ENCODE measurements at regions not wholly inside any gene's neighbourhood (a gene's known extent, or its start where the extent isn't known, plus 50 kb on each side); places are given as distances from the start of the nearest gene placed in this dataset.

- H3K36me3 Mint-ChIP-seq (ENCODE audit: insufficient read depth in 1 of 3, low read depth in 3 of 3): no peaks in the 10 kb centered on the region
- H3K27ac Mint-ChIP-seq: no peak overlapping the region
- Histone ChIP-seq H3K4me1 (ENCODE audit: insufficient read depth, low read length) (no peaks in the 10 kb centered on the region), H4K8ac (replicated peaks; ENCODE audit: insufficient read length, low read depth, low read length) (no peak overlapping the region), H3K9me3 (ENCODE audit: control insufficient read depth, low read depth, low read length) (no peaks in the 10 kb centered on the region), H2BK15ac (ENCODE audit: low read depth, low read length) (no peak overlapping the region), H3K4me2 (ENCODE audit: insufficient read depth, insufficient read length, low read length) (no peak overlapping the region), H3K56ac (ENCODE audit: insufficient read length, low read depth, low read length) (no peak overlapping the region), H3K79me2 (ENCODE audit: insufficient read depth, low read length) (no peaks in the 10 kb centered on the region), H2AK5ac (ENCODE audit: insufficient read length, low read length) (no peak overlapping the region), H2BK5ac (ENCODE audit: insufficient read length, low read length) (no peak overlapping the region), H4K20me1 (ENCODE audit: control insufficient read depth, insufficient read depth, insufficient read length) (no peaks in the 10 kb centered on the region), H2BK120ac (ENCODE audit: low read depth, low read length, poor library complexity, severe bottlenecking) (no peak overlapping the region), H4K91ac (ENCODE audit: insufficient read length, low read depth, low read length) (no peak overlapping the region), H3K4ac (ENCODE audit: low read depth, low read length) (no peak overlapping the region), H2BK20ac (ENCODE audit: low read depth, low read length, poor library complexity, severe bottlenecking) (no peak overlapping the region), H3K27me3 (ENCODE audit: insufficient read depth, low read length) (no peaks in the 10 kb centered on the region), H3K23me2 (ENCODE audit: insufficient read length, low read depth, low read length, poor library complexity, severe bottlenecking) (no peaks in the 10 kb centered on the region), H4K5ac (ENCODE audit: insufficient read length, low read depth, low read length) (no peak overlapping the region), H3K18ac (ENCODE audit: insufficient read length, low read depth, low read length) (no peak overlapping the region), H3K23ac (ENCODE audit: insufficient read length, low read depth, low read length) (no peak overlapping the region), H3K27ac (ENCODE audit: insufficient read length, low read depth, low read length) (no peak overlapping the region), H3K14ac (ENCODE audit: insufficient read depth, low read length) (no peak overlapping the region), H3K79me1 (ENCODE audit: insufficient read depth, low read depth, low read length, poor library complexity, severe bottlenecking) (no peaks in the 10 kb centered on the region), H3T11ph (ENCODE audit: low read length) (no peak overlapping the region), H3K9ac (ENCODE audit: extremely low read depth, insufficient read length, low read length) (no peak overlapping the region), H2AFZ (ENCODE audit: low read length) (no peak overlapping the region), H2BK12ac (ENCODE audit: insufficient read length, low read depth, low read length) (no peak overlapping the region)
- H3K4me3 Mint-ChIP-seq: no peak overlapping the region
- H3K9me3 Mint-ChIP-seq: no peaks in the 10 kb centered on the region
- TF ChIP-seq CTCF (conservative IDR thresholded peaks at IDR 0.05): no peak
- no peak for DNase-seq
- no CpG with 5 or more reads among the region's 3 CpGs for WGBS (ENCODE audit: extremely low coverage, insufficient read length, low lambda C conversion rate)
- H3K27me3 Mint-ChIP-seq (ENCODE audit: low read depth): no peaks in the 10 kb centered on the region
- peaks cover 9 to 13% of the 10 kb centered on the region in 2 experiments for H3K4me1 Mint-ChIP-seq
These were observed 375.7 kb downstream of the CCSER2 start for GRCh38 chr10:84704101-84704500.

Measured in H9 (cell line).